ENCODE measurements at regions not wholly inside any gene's neighbourhood (a gene's known extent, or its start where the extent isn't known, plus 50 kb on each side); places are given as distances from the start of the nearest gene placed in this dataset.

- Histone ChIP-seq H3K9me3 (ENCODE audit: low read depth) (no peaks in the 10 kb centered on the region), H3K4me1 (ENCODE audit: insufficient read depth) (peaks cover 5% of the 10 kb centered on the region), H4K20me1 (ENCODE audit: insufficient read depth, poor library complexity, severe bottlenecking) (no peaks in the 10 kb centered on the region), H3K4me2 (no peak overlapping the region), H3K4me3 (no peak overlapping the region), H3K27ac (no peak overlapping the region), H3K36me3 (replicated peaks; ENCODE audit: insufficient read depth, low read depth) (no peaks in the 10 kb centered on the region), H3K9me2 (replicated peaks; ENCODE audit: insufficient read depth) (no peaks in the 10 kb centered on the region), H3K27me3 (no peaks in the 10 kb centered on the region), H3K79me2 (no peaks in the 10 kb centered on the region), H2AFZ (no peak overlapping the region)
- TF ChIP-seq EZH2 (IDR thresholded peaks at IDR 0.05; ENCODE audit: borderline replicate concordance) (no peak), EZH2phosphoT487 (IDR thresholded peaks at IDR 0.05; ENCODE audit: low read depth, severe bottlenecking, unreplicated experiment) (no peak), CTCF (IDR thresholded peaks at IDR 0.05; ENCODE audit: poor library complexity) (no peak)
- no peak for DNase-seq (ENCODE audit: low spot score)
Observed at GRCh38 chr3:102676424-102676823, 241.6 kb downstream of the ZPLD1 start.

- TF ChIP-seq EZH2phosphoT487 (IDR thresholded peaks at IDR 0.05; ENCODE audit: low read depth, severe bottlenecking, unreplicated experiment) (no peak), CTCF (IDR thresholded peaks at IDR 0.05; ENCODE audit: poor library complexity) (no peak), EZH2 (IDR thresholded peaks at IDR 0.05; ENCODE audit: borderline replicate concordance) (no peak)
- no peaks in the 10 kb centered on the region for H3K36me3 ChIP-seq (replicated peaks; ENCODE audit: insufficient read depth, low read depth)
- no peaks in the 10 kb centered on the region for H4K20me1 ChIP-seq (ENCODE audit: insufficient read depth, poor library complexity, severe bottlenecking)
- no peaks in the 10 kb centered on the region for H3K79me2 ChIP-seq
- no peak for DNase-seq (ENCODE audit: low spot score)
- no peaks in the 10 kb centered on the region for H3K27me3 ChIP-seq
- no peak overlapping the region for H3K4me2 ChIP-seq
- H2AFZ ChIP-seq: no peak overlapping the region
- no peaks in the 10 kb centered on the region for H3K9me3 ChIP-seq (ENCODE audit: low read depth)
- no peaks in the 10 kb centered on the region for H3K4me1 ChIP-seq (ENCODE audit: insufficient read depth)
- H3K27ac ChIP-seq: no peak overlapping the region
- no peaks in the 10 kb centered on the region for H3K9me2 ChIP-seq (replicated peaks; ENCODE audit: insufficient read depth)
- no peak overlapping the region for H3K4me3 ChIP-seq
Observed at GRCh38 chr3:102682741-102683140, 247.9 kb downstream of the ZPLD1 start.

- Histone ChIP-seq H3K27ac (no peak overlapping the region), H3K9me2 (replicated peaks; ENCODE audit: insufficient read depth) (no peaks in the 10 kb centered on the region), H3K4me1 (ENCODE audit: insufficient read depth) (no peaks in the 10 kb centered on the region), H3K9me3 (ENCODE audit: low read depth) (no peaks in the 10 kb centered on the region), H3K27me3 (no peaks in the 10 kb centered on the region), H3K4me3 (no peak overlapping the region), H3K4me2 (no peak overlapping the region), H2AFZ (no peak overlapping the region), H4K20me1 (ENCODE audit: insufficient read depth, poor library complexity, severe bottlenecking) (no peaks in the 10 kb centered on the region), H3K36me3 (replicated peaks; ENCODE audit: insufficient read depth, low read depth) (no peaks in the 10 kb centered on the region), H3K79me2 (no peaks in the 10 kb centered on the region)
- 70% methylated on average over 2 of the region's 2 CpGs for WGBS (ENCODE audit: low lambda C conversion rate, missing lambda C conversion rate)
- TF ChIP-seq EZH2 (IDR thresholded peaks at IDR 0.05; ENCODE audit: borderline replicate concordance): no peak
- no peak for TF ChIP-seq CTCF (IDR thresholded peaks at IDR 0.05; ENCODE audit: poor library complexity)
- no peak for TF ChIP-seq EZH2phosphoT487 (IDR thresholded peaks at IDR 0.05; ENCODE audit: low read depth, severe bottlenecking, unreplicated experiment)
- DNase-seq (ENCODE audit: low spot score): no peak
Observed at GRCh38 chr3:102686792-102687191, 252.0 kb downstream of the ZPLD1 start.
